ENCODE measurements at regions not wholly inside any gene's neighbourhood (a gene's known extent, or its start where the extent isn't known, plus 50 kb on each side); places are given as distances from the start of the nearest gene placed in this dataset.

GRCh38 chr2:151029406-151030157, 232.1 kb downstream of the RBM43 start:
- no peak for TF ChIP-seq CTCF (IDR thresholded peaks at IDR 0.05)
- TF ChIP-seq POLR2A (IDR thresholded peaks at IDR 0.05) = no peak
